Type B pancreatic cell (in vitro differentiated cells): ENCODE measurements at regions not wholly inside any gene's neighbourhood (a gene's known extent, or its start where the extent isn't known, plus 50 kb on each side); places are given as distances from the start of the nearest gene placed in this dataset.

ENCODE experiments used
- DNase-seq: peaks from one replicate; pipeline ENCODE4 v3.0.0; 2021; ENCODE audit warnings: mixed read lengths; ENCODE audit not compliant: unreplicated experiment; ENCODE audit errors: extremely low spot score
- H3K27ac Mint-ChIP-seq: 2 replicates; pipeline ENCODE4 v1.8.0; 2021; ENCODE audit warnings: mild to moderate bottlenecking, mixed read lengths
- H3K27me3 Mint-ChIP-seq: 2 replicates; pipeline ENCODE4 v1.8.0; 2021; ENCODE audit warnings: mixed read lengths
- H3K36me3 Mint-ChIP-seq: 2 replicates; pipeline ENCODE4 v1.8.0; 2021; ENCODE audit warnings: mixed read lengths
- H3K4me1 Mint-ChIP-seq: one replicate; pipeline ENCODE4 v1.8.0; 2021; ENCODE audit warnings: mixed read lengths; ENCODE audit not compliant: unreplicated experiment
- H3K4me3 Mint-ChIP-seq: 2 replicates; pipeline ENCODE4 v1.8.0; 2021; ENCODE audit warnings: mild to moderate bottlenecking, mixed read lengths
- H3K9me3 Mint-ChIP-seq: 2 replicates; pipeline ENCODE4 v1.8.0; 2021; ENCODE audit warnings: mixed read lengths
- TF ChIP-seq, protein P1 (sequence below): fragments of 200-600 bp; sonication (generic); conservative IDR thresholded peaks from 2 replicates; pipeline ENCODE4 v1.5.0; 2021; ENCODE audit warnings: antibody characterized with exemption, mild to moderate bottlenecking

- Mint-ChIP-seq H3K36me3 (no peaks in the 10 kb centered on the region), H3K4me1 (no peaks in the 10 kb centered on the region), H3K4me3 (no peak overlapping the region), H3K27ac (no peak overlapping the region), H3K27me3 (peaks cover 15% of the 10 kb centered on the region), H3K9me3 (peaks cover 3% of the 10 kb centered on the region)
- DNase-seq, result no peak
- TF ChIP-seq, protein P1, sequence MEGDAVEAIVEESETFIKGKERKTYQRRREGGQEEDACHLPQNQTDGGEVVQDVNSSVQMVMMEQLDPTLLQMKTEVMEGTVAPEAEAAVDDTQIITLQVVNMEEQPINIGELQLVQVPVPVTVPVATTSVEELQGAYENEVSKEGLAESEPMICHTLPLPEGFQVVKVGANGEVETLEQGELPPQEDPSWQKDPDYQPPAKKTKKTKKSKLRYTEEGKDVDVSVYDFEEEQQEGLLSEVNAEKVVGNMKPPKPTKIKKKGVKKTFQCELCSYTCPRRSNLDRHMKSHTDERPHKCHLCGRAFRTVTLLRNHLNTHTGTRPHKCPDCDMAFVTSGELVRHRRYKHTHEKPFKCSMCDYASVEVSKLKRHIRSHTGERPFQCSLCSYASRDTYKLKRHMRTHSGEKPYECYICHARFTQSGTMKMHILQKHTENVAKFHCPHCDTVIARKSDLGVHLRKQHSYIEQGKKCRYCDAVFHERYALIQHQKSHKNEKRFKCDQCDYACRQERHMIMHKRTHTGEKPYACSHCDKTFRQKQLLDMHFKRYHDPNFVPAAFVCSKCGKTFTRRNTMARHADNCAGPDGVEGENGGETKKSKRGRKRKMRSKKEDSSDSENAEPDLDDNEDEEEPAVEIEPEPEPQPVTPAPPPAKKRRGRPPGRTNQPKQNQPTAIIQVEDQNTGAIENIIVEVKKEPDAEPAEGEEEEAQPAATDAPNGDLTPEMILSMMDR, result no peak
Measured at GRCh38 chr5:61674378-61674777, 342.3 kb downstream of the ZSWIM6 start.

- TF ChIP-seq, protein P1, result peak; percentile 63
- H3K9me3 Mint-ChIP-seq, result no peaks in the 10 kb centered on the region
- no peaks in the 10 kb centered on the region for H3K4me1 Mint-ChIP-seq
- H3K27me3 Mint-ChIP-seq, result peaks cover 8% of the 10 kb centered on the region
- no peaks in the 10 kb centered on the region for H3K36me3 Mint-ChIP-seq
- DNase-seq, result no peak
- no peak overlapping the region for H3K4me3 Mint-ChIP-seq
- H3K27ac Mint-ChIP-seq, result no peak overlapping the region
Measured at GRCh38 chr5:61675015-61675692, 343.1 kb downstream of the ZSWIM6 start.

DNA sequence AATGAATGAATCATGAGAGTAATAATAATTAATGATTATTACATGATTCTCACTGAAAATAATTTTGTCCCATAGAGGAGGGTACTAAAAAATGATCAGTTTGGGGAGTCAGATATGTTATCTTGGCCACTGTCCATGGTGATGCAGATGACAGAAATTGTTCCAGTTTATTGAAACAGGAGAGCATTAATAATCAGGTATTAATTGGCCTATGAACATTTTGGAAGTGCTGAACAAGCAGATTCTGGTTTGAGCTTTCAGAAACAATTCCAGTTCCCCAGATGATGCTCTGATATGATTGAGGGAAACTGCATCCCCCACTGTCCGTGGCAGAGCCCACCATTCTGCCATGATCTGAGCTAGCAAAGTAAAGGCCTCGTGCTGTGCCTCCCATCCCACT lies 345.2 kb downstream of the ZSWIM6 start:
- Mint-ChIP-seq H3K4me3 (no peak overlapping the region), H3K36me3 (no peaks in the 10 kb centered on the region), H3K27ac (no peak overlapping the region), H3K9me3 (no peaks in the 10 kb centered on the region), H3K27me3 (peaks cover 8% of the 10 kb centered on the region), H3K4me1 (no peaks in the 10 kb centered on the region)
- DNase-seq, result no peak
- TF ChIP-seq, protein P1, result no peak

DNA sequence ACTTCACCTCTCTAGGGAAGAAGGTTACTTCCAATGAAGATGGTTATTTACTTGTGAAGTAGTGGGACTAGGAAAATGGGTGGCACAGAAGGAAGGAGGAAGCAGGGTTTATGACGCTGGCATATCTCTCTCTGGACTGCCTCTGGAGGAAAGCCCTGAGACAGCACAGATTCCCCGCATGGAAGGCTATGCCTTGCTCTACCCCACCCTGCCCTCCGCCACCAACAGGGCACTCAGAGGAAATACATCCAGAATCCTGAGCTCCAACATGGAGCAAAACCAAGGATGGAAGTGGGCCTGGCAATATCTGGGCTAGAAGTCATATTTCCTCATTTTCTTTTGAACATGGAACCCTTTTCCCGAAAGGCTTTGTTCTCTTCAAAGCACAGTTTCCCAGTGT lies 346.9 kb downstream of the ZSWIM6 start:
- Mint-ChIP-seq H3K27me3 (peaks cover 8% of the 10 kb centered on the region), H3K36me3 (no peaks in the 10 kb centered on the region), H3K4me3 (no peak overlapping the region), H3K27ac (no peak overlapping the region), H3K9me3 (no peaks in the 10 kb centered on the region), H3K4me1 (peaks cover 4% of the 10 kb centered on the region)
- DNase-seq, result no peak
- TF ChIP-seq, protein P1, result peak; percentile 33

DNA sequence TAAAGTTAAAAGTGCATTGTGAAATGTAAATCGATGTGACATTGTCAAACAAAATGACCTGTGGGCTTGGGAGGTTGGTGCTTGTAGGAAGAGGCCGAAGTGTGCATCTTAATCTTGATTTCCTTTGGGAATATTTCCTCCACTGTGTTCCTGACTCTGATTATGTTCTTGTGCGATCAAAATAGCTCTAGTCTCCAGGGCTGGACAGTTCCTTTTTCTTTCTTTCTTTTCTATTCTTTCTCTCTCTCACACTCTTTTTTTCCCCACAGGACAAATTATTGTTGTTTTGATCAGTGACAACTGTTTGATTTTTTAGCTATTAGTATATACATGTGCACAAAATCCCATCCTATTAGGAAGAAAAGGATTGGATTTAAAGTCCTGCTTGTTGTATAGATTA lies 347.5 kb downstream of the ZSWIM6 start:
- H3K36me3 Mint-ChIP-seq, result no peaks in the 10 kb centered on the region
- TF ChIP-seq, protein P1, result no peak
- H3K4me1 Mint-ChIP-seq, result peaks cover 4% of the 10 kb centered on the region
- no peak overlapping the region for H3K27ac Mint-ChIP-seq
- H3K9me3 Mint-ChIP-seq, result no peaks in the 10 kb centered on the region
- DNase-seq, result no peak
- H3K4me3 Mint-ChIP-seq, result no peak overlapping the region
- H3K27me3 Mint-ChIP-seq, result peaks cover 8% of the 10 kb centered on the region
